ENCODE measurements at regions not wholly inside any gene's neighbourhood (a gene's known extent, or its start where the extent isn't known, plus 50 kb on each side); places are given as distances from the start of the nearest gene placed in this dataset.
"Not testable (repeated sequence)": the region's sequence is repeated elsewhere in the genome, so short reads cannot be mapped to it uniquely, and the experiment has no call there.

GRCh38 chr5:38793099-38793498 is 52.7 kb upstream of the OSMR start:
- Histone ChIP-seq H2BK15ac (ENCODE audit: low read length) (no peak overlapping the region), H3K4me1 (replicated peaks in 1 of 4; ENCODE audit: control insufficient read depth in 3 of 4, insufficient read depth in 4 of 4, low read length in 3 of 4) (no peaks in the 10 kb centered on the region; a peak in 1 of 7 replicates), H3K27me3 (replicated peaks in 1 of 4; ENCODE audit: control insufficient read depth in 3 of 4, extremely low read depth in 1 of 4, insufficient read depth in 3 of 4, low read length in 3 of 4) (no peaks in the 10 kb centered on the region), H3K23me2 (ENCODE audit: low read depth, low read length) (no peaks in the 10 kb centered on the region), H2BK12ac (ENCODE audit: low read depth, low read length) (no peak overlapping the region), H4K91ac (replicated peaks; ENCODE audit: insufficient read length, low read length) (no peak overlapping the region), H3K4ac (replicated peaks; ENCODE audit: insufficient read length, low read depth, low read length) (no peak overlapping the region), H3K23ac (ENCODE audit: insufficient read length) (no peak overlapping the region), H4K8ac (ENCODE audit: extremely low read depth, insufficient read depth, low read length) (no peak overlapping the region), H3K14ac (ENCODE audit: insufficient read length) (no peak overlapping the region), H2AFZ (ENCODE audit: low read length) (no peak overlapping the region), H2BK20ac (ENCODE audit: low read length) (no peak overlapping the region), H3K27ac (ENCODE audit: low read depth, low read length) (no peak overlapping the region), H3K18ac (ENCODE audit: extremely low read depth, low read length) (no peak overlapping the region), H2BK120ac (replicated peaks; ENCODE audit: low read depth, low read length) (no peak overlapping the region), H3K4me2 (ENCODE audit: insufficient read depth in 1 of 2, low read depth in 2 of 2, low read length in 2 of 2) (no peak overlapping the region), H3K36me3 (ENCODE audit: control insufficient read depth in 2 of 4, insufficient read depth in 4 of 4, low read length in 3 of 4) (no peaks in the 10 kb centered on the region), H4K20me1 (replicated peaks in 1 of 2; ENCODE audit: control insufficient read depth in 1 of 2, insufficient read depth in 2 of 2, low read length in 2 of 2) (no peaks in the 10 kb centered on the region), H4K5ac (ENCODE audit: insufficient read length, low read depth, low read length) (no peak overlapping the region), H3K79me2 (ENCODE audit: control insufficient read depth in 1 of 2, insufficient read depth in 2 of 2, low read length in 2 of 2) (no peaks in the 10 kb centered on the region), H3K9me3 (ENCODE audit: insufficient read depth in 2 of 2, low read depth in 1 of 2, low read length in 1 of 2) (no peaks in the 10 kb centered on the region), H2AK5ac (ENCODE audit: low read depth, low read length) (no peak overlapping the region), H3K79me1 (ENCODE audit: low read depth, low read length) (no peaks in the 10 kb centered on the region), H3K4me3 (ENCODE audit: extremely low read depth in 1 of 4, insufficient read depth in 2 of 4, low read depth in 3 of 4, low read length in 4 of 4) (no peak overlapping the region), H3K9ac (replicated peaks in 1 of 4; ENCODE audit: extremely low read depth in 1 of 4, low read depth in 3 of 4, low read length in 3 of 4) (no peak overlapping the region), H2BK5ac (ENCODE audit: low read depth, low read length) (no peak overlapping the region), H3K56ac (replicated peaks; ENCODE audit: insufficient read length, low read depth, low read length) (no peak overlapping the region)
- 83% methylated on average over 3 of the region's 3 CpGs; no CpG with 5 or more reads in 1 of the 2 experiments for WGBS, 2 experiments (ENCODE audit: extremely low coverage in 1 of 2, insufficient coverage in 1 of 2, insufficient read length in 1 of 2, insufficient replicate concordance in 2 of 2, low coverage in 1 of 2, low lambda C conversion rate in 2 of 2, missing lambda C conversion rate in 1 of 2)
- POLR2A ChIA-PET (ENCODE audit: partially characterized antibody): no interaction called here
- no peak for DNase-seq (ENCODE audit: low read depth in 1 of 2, low spot score in 2 of 2)
- TF ChIP-seq TAF7 (optimal IDR thresholded peaks at IDR 0.05; ENCODE audit: borderline replicate concordance, low read depth, low read length) (no peak), KDM4A (IDR thresholded peaks at IDR 0.05; ENCODE audit: low read depth, low read length, severe bottlenecking) (no peak)
- CTCF ChIA-PET (ENCODE audit: partially characterized antibody): interaction anchor here (1.0 to 4.7 kb wide), 2 partner anchors 11 to 16 kb away, joined by 5 to 13 read pairs; no protein-coding TSS in a partner anchor
- no peak for FAIRE-seq

GRCh38 chr5:38794037-38794436 is 51.8 kb upstream of the OSMR start:
- H3K18ac ChIP-seq (ENCODE audit: extremely low read depth, low read length); H4K8ac ChIP-seq (ENCODE audit: extremely low read depth, insufficient read depth, low read length); H2BK20ac ChIP-seq (ENCODE audit: low read length); H3K4ac ChIP-seq (replicated peaks; ENCODE audit: insufficient read length, low read depth, low read length); H3K4me1 ChIP-seq (replicated peaks in 1 of 4; ENCODE audit: control insufficient read depth in 3 of 4, insufficient read depth in 4 of 4, low read length in 3 of 4); H3K23ac ChIP-seq (ENCODE audit: insufficient read length); H3K79me2 ChIP-seq (ENCODE audit: control insufficient read depth in 1 of 2, insufficient read depth in 2 of 2, low read length in 2 of 2); H2BK12ac ChIP-seq (ENCODE audit: low read depth, low read length); H4K5ac ChIP-seq (ENCODE audit: insufficient read length, low read depth, low read length); POLR2A ChIA-PET (ENCODE audit: partially characterized antibody); H2BK5ac ChIP-seq (ENCODE audit: low read depth, low read length); H3K14ac ChIP-seq (ENCODE audit: insufficient read length); H3K36me3 ChIP-seq (ENCODE audit: control insufficient read depth in 2 of 4, insufficient read depth in 4 of 4, low read length in 3 of 4); FAIRE-seq; H3K56ac ChIP-seq (replicated peaks; ENCODE audit: insufficient read length, low read depth, low read length); H3K23me2 ChIP-seq (ENCODE audit: low read depth, low read length); H4K20me1 ChIP-seq (replicated peaks in 1 of 2; ENCODE audit: control insufficient read depth in 1 of 2, insufficient read depth in 2 of 2, low read length in 2 of 2); H3K9me3 ChIP-seq (ENCODE audit: insufficient read depth in 2 of 2, low read depth in 1 of 2, low read length in 1 of 2); H3K4me3 ChIP-seq (ENCODE audit: extremely low read depth in 1 of 4, insufficient read depth in 2 of 4, low read depth in 3 of 4, low read length in 4 of 4); H3K9ac ChIP-seq (replicated peaks in 1 of 4; ENCODE audit: extremely low read depth in 1 of 4, low read depth in 3 of 4, low read length in 3 of 4); H4K91ac ChIP-seq (replicated peaks; ENCODE audit: insufficient read length, low read length); DNase-seq (ENCODE audit: low read depth in 1 of 2, low spot score in 2 of 2); H2AK5ac ChIP-seq (ENCODE audit: low read depth, low read length); H2BK120ac ChIP-seq (replicated peaks; ENCODE audit: low read depth, low read length); H2BK15ac ChIP-seq (ENCODE audit: low read length); H3K79me1 ChIP-seq (ENCODE audit: low read depth, low read length); H3K27ac ChIP-seq (ENCODE audit: low read depth, low read length); H2AFZ ChIP-seq (ENCODE audit: low read length); H3K27me3 ChIP-seq (replicated peaks in 1 of 4; ENCODE audit: control insufficient read depth in 3 of 4, extremely low read depth in 1 of 4, insufficient read depth in 3 of 4, low read length in 3 of 4); H3K4me2 ChIP-seq (ENCODE audit: insufficient read depth in 1 of 2, low read depth in 2 of 2, low read length in 2 of 2): not testable (repeated sequence)
- CTCF ChIA-PET (ENCODE audit: partially characterized antibody): interaction anchor here (0.6 to 4.7 kb wide), 2 partner anchors 15 to 336 kb away, joined by 3 to 13 read pairs; no protein-coding TSS in a partner anchor
- 85 to 100% methylated on average over 1 to 7 of the region's 7 CpGs for WGBS, 2 experiments (ENCODE audit: extremely low coverage in 1 of 2, insufficient coverage in 1 of 2, insufficient read length in 1 of 2, insufficient replicate concordance in 2 of 2, low coverage in 1 of 2, low lambda C conversion rate in 2 of 2, missing lambda C conversion rate in 1 of 2)

All from H1 (cell line).